GM12878 (cell line): ENCODE measurements at regions not wholly inside any gene's neighbourhood (a gene's known extent, or its start where the extent isn't known, plus 50 kb on each side); places are given as distances from the start of the nearest gene placed in this dataset.

Source experiments
- ATAC-seq: fragments of 200-7000 bp; cut with Tn5 transposase; 3 replicates; pipeline ENCODE4 v1.9.1; 2020; ENCODE audit warnings: mild to moderate bottlenecking, moderate library complexity
- BruUV-seq: library from RNA; stranded (reverse); fragments of 400-500 nt; replicated peaks from 2 replicates; lab custom pipeline; 2021; lab: Mats Ljungman, UMichigan
- CTCF ChIA-PET: fragments of 300-600 bp; sonication (Branson Sonifier 250); formaldehyde crosslinking; extraction: SDS; loops from one replicate; lab custom pipeline; 2021; ENCODE audit warnings: inconsistent platforms; lab: Yijun Ruan, JAX
- POLR2A ChIA-PET: fragments of 350-600 bp; formaldehyde crosslinking; extraction: SDS; loops from one replicate; lab custom pipeline; 2021; ENCODE audit warnings: inconsistent platforms; lab: Charles Lee
- RAD21 ChIA-PET: fragments of 300-600 bp; sonication (Branson Sonifier 250); formaldehyde crosslinking; loops from one replicate; lab custom pipeline; 2023; ENCODE audit warnings: antibody characterized with exemption; ENCODE audit not compliant: unreplicated experiment; lab: Charles Lee
- SMC1A ChIA-PET: fragments of 300-600 bp; sonication (Branson Sonifier 250); formaldehyde crosslinking; loops from one replicate; lab custom pipeline; 2023; ENCODE audit not compliant: unreplicated experiment, uncharacterized antibody; lab: Charles Lee
- DNase-seq: peaks from one replicate; pipeline ENCODE4 v3.0.0-alpha.2; 2011; ENCODE audit warnings: low read depth, low spot score
- FAIRE-seq: peaks from 3 replicates; lab custom pipeline; 2011; peaks lifted over from hg19 to GRCh38; lab: Jason Lieb, UNC
- H2AFZ ChIP-seq: 2 replicates; pipeline ENCODE4 v1.6.0; 2011; ENCODE audit warnings: low read depth, low read length, control low read depth; ENCODE audit not compliant: control insufficient read depth
- H3K27ac ChIP-seq: 2 replicates; pipeline ENCODE4 v1.5.1; 2011; ENCODE audit warnings: control low read depth; ENCODE audit not compliant: control insufficient read depth, insufficient read depth
- H3K27me3 ChIP-seq, 2 experiments: replicated peaks in 1 of 2; 2 replicates each; pipeline versions ENCODE4 v1.6.0 to v1.6.1; 2011; ENCODE audit warnings: low read length in 1 of 2; ENCODE audit not compliant: control insufficient read depth in 2 of 2, insufficient read depth in 2 of 2
- H3K36me3 ChIP-seq, 2 experiments: 2 replicates each; pipeline ENCODE4 v1.5.1; 2011; ENCODE audit warnings: low read length in 1 of 2; ENCODE audit not compliant: control insufficient read depth in 2 of 2, insufficient read depth in 2 of 2
- H3K4me1 ChIP-seq: 2 replicates; pipeline ENCODE4 v1.6.1; 2011; ENCODE audit warnings: mild to moderate bottlenecking, low read length, moderate library complexity, mixed read lengths; ENCODE audit not compliant: control insufficient read depth, insufficient read depth
- H3K4me2 ChIP-seq: 2 replicates; pipeline ENCODE4 v1.6.0; 2011; ENCODE audit warnings: control low read depth; ENCODE audit not compliant: control insufficient read depth, insufficient read depth
- H3K4me3 ChIP-seq: fragments of 200-600 bp; sonication (generic); 2 replicates; pipeline ENCODE4 v1.5.1; 2016
- H3K79me2 ChIP-seq: 2 replicates; pipeline ENCODE4 v1.6.0; 2011; ENCODE audit warnings: low read length; ENCODE audit not compliant: control insufficient read depth, insufficient read depth
- H3K9ac ChIP-seq: 2 replicates; pipeline ENCODE4 v1.8.0; 2011; ENCODE audit warnings: low read length, control low read depth, mixed read lengths; ENCODE audit not compliant: control insufficient read depth, insufficient read depth
- H3K9me3 ChIP-seq: replicated peaks from 3 replicates; pipeline ENCODE4 v1.5.1; 2011; ENCODE audit warnings: mild to moderate bottlenecking, low read length; ENCODE audit not compliant: control insufficient read depth, insufficient read depth
- H4K20me1 ChIP-seq: 2 replicates; pipeline ENCODE4 v1.6.0; 2011; ENCODE audit not compliant: control insufficient read depth, insufficient read depth
- EP300 ChIP-seq, 2 experiments: fragments of 150-350 bp in 1 of 2; IDR thresholded peaks; 2 replicates each; pipeline ENCODE4 v1.6.1; 2011 to 2012; ENCODE audit warnings: low read depth in 2 of 2, low read length in 2 of 2, borderline replicate concordance in 1 of 2, improper control_type of control experiment in 1 of 2, inconsistent platforms in 1 of 2; ENCODE audit not compliant: control insufficient read depth in 1 of 2
- ETV6 ChIP-seq, 2 experiments: fragments of 450-650 bp in 1 of 2; IDR thresholded peaks in 1 of 2; conservative IDR thresholded peaks in 1 of 2; 2 replicates each; pipeline ENCODE4 v1.6.1; 2014; ENCODE audit warnings: antibody characterized with exemption in 1 of 2, borderline replicate concordance in 1 of 2, low read depth in 1 of 2, mild to moderate bottlenecking in 1 of 2, moderate library complexity in 1 of 2
- MXI1 ChIP-seq: fragments of 150-350 bp; IDR thresholded peaks from 2 replicates; pipeline ENCODE4 v1.6.1; 2011; ENCODE audit warnings: low read depth, mild to moderate bottlenecking, inconsistent platforms, low read length, improper control_type of control experiment
- NFIC ChIP-seq: IDR thresholded peaks from 2 replicates; pipeline ENCODE4 v1.6.1; 2012; ENCODE audit warnings: low read depth, mild to moderate bottlenecking, inconsistent platforms, low read length, moderate library complexity
- RAD51 ChIP-seq: fragments of 450-650 bp; IDR thresholded peaks from 2 replicates; pipeline ENCODE4 v1.6.1; 2016; ENCODE audit warnings: moderate library complexity, mild to moderate bottlenecking, inconsistent platforms
- TBL1XR1 ChIP-seq: IDR thresholded peaks from 2 replicates; pipeline ENCODE4 v1.6.1; 2012; ENCODE audit warnings: low read depth, low read length, improper control_type of control experiment
- WGBS: methylation state at CpG from one replicate; pipeline ENCODE4 v1.1.6; 2016; ENCODE audit warnings: low lambda C conversion rate; ENCODE audit not compliant: insufficient replicate concordance, insufficient coverage; ENCODE audit errors: missing lambda C conversion rate; 5-methylcytosine and 5-hydroxymethylcytosine counted together
- in situ Hi-C: fragments of 300-500 bp; cut with MboI; formaldehyde crosslinking; loops from 9 replicates; pipeline ENCODE4 v1.14.3; 2018; ENCODE audit warnings: mixed read lengths
- intact Hi-C: fragments of 100-400 bp; cut with micrococcal nuclease; formaldehyde crosslinking; loops from one replicate; pipeline ENCODE4 v1.14.2; 2022; ENCODE audit not compliant: unreplicated experiment
- TF ChIP-seq, protein P1 (sequence below): fragments of 450-650 bp; IDR thresholded peaks from 2 replicates; pipeline ENCODE4 v1.6.1; 2017; ENCODE audit warnings: mild to moderate bottlenecking, moderate library complexity
- TF ChIP-seq, protein P2 (sequence below): fragments of 450-650 bp; IDR thresholded peaks from 2 replicates; pipeline ENCODE4 v1.6.1; 2018; ENCODE audit warnings: mild to moderate bottlenecking, low read depth, moderate library complexity; ENCODE audit not compliant: partially characterized antibody

DNA sequence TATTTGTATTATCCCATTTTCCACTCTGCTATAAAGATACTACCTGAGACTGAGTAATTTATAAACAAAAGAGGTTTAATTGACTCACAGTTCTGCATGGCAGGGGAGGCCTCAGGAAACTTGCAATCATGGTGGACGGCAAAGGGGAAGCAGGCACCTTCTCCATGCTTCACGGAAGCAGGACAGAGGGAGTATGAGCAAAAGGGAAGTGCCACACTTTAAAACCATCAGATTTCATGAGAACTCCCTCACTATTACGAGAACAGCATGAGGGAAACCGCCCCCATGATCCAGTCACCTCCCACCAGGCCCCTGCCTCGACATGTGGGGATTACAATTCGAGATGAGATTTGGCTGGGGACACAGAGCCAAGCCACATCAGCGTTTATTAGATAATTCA is 172.8 kb downstream of the NR2F2 start:
- Histone ChIP-seq H3K79me2 (no peaks in the 10 kb centered on the region), H3K9me3 (no peaks in the 10 kb centered on the region; the same call in 2 of the 3 replicates), H4K20me1 (no peaks in the 10 kb centered on the region), H2AFZ (no peak overlapping the region), H3K4me2 (no peak overlapping the region), H3K4me3 (no peak overlapping the region), H3K27ac (no peak overlapping the region), H3K36me3 (no peaks in the 10 kb centered on the region), H3K27me3 (no peaks in the 10 kb centered on the region), H3K9ac (no peak overlapping the region), H3K4me1 (no peaks in the 10 kb centered on the region)
- POLR2A ChIA-PET = no interaction called here
- RAD21 ChIA-PET = no interaction called here
- TF ChIP-seq RAD51 = no peak
- no peak for TF ChIP-seq ETV6 (conservative IDR thresholded peaks at IDR 0.05 in 1 of 2, IDR thresholded peaks at IDR 0.05 in 1 of 2; ENCODE audit: borderline replicate concordance in 1 of 2, low read depth in 1 of 2)
- no peak for TF ChIP-seq TBL1XR1
- TF ChIP-seq, protein P1, sequence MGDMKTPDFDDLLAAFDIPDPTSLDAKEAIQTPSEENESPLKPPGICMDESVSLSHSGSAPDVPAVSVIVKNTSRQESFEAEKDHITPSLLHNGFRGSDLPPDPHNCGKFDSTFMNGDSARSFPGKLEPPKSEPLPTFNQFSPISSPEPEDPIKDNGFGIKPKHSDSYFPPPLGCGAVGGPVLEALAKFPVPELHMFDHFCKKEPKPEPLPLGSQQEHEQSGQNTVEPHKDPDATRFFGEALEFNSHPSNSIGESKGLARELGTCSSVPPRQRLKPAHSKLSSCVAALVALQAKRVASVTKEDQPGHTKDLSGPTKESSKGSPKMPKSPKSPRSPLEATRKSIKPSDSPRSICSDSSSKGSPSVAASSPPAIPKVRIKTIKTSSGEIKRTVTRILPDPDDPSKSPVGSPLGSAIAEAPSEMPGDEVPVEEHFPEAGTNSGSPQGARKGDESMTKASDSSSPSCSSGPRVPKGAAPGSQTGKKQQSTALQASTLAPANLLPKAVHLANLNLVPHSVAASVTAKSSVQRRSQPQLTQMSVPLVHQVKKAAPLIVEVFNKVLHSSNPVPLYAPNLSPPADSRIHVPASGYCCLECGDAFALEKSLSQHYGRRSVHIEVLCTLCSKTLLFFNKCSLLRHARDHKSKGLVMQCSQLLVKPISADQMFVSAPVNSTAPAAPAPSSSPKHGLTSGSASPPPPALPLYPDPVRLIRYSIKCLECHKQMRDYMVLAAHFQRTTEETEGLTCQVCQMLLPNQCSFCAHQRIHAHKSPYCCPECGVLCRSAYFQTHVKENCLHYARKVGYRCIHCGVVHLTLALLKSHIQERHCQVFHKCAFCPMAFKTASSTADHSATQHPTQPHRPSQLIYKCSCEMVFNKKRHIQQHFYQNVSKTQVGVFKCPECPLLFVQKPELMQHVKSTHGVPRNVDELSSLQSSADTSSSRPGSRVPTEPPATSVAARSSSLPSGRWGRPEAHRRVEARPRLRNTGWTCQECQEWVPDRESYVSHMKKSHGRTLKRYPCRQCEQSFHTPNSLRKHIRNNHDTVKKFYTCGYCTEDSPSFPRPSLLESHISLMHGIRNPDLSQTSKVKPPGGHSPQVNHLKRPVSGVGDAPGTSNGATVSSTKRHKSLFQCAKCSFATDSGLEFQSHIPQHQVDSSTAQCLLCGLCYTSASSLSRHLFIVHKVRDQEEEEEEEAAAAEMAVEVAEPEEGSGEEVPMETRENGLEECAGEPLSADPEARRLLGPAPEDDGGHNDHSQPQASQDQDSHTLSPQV = no peak
- TF ChIP-seq MXI1 = no peak
- TF ChIP-seq, protein P2, sequence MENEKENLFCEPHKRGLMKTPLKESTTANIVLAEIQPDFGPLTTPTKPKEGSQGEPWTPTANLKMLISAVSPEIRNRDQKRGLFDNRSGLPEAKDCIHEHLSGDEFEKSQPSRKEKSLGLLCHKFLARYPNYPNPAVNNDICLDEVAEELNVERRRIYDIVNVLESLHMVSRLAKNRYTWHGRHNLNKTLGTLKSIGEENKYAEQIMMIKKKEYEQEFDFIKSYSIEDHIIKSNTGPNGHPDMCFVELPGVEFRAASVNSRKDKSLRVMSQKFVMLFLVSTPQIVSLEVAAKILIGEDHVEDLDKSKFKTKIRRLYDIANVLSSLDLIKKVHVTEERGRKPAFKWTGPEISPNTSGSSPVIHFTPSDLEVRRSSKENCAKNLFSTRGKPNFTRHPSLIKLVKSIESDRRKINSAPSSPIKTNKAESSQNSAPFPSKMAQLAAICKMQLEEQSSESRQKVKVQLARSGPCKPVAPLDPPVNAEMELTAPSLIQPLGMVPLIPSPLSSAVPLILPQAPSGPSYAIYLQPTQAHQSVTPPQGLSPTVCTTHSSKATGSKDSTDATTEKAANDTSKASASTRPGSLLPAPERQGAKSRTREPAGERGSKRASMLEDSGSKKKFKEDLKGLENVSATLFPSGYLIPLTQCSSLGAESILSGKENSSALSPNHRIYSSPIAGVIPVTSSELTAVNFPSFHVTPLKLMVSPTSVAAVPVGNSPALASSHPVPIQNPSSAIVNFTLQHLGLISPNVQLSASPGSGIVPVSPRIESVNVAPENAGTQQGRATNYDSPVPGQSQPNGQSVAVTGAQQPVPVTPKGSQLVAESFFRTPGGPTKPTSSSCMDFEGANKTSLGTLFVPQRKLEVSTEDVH = no peak
- no peak for TF ChIP-seq NFIC
- TF ChIP-seq EP300 (IDR thresholded peaks at IDR 0.05; ENCODE audit: borderline replicate concordance in 1 of 2, control insufficient read depth in 1 of 2, low read depth in 2 of 2, low read length in 2 of 2) = no peak
- BruUV-seq = no TSS peak
- FAIRE-seq (no peak), DNase-seq (no peak), ATAC-seq (no peak)
- intact Hi-C loops = no loop called here
- SMC1A ChIA-PET = interaction anchor here (1.0 to 1.4 kb wide), 2 partner anchors 10 to 80 kb away, joined by 3 read pairs; no protein-coding TSS in a partner anchor
- CTCF ChIA-PET = interaction anchor here (0.6 kb wide), 1 partner anchor 687 kb away, joined by 4 read pairs; no protein-coding TSS in a partner anchor
- in situ Hi-C loops = loop anchor here (5.0 kb wide), 1 partner anchor 49 kb away; no protein-coding TSS in a partner anchor
- 16% methylated on average over 7 of the region's 7 CpGs for WGBS
